ENCODE measurements at regions not wholly inside any gene's neighbourhood (a gene's known extent, or its start where the extent isn't known, plus 50 kb on each side); places are given as distances from the start of the nearest gene placed in this dataset.

DNA sequence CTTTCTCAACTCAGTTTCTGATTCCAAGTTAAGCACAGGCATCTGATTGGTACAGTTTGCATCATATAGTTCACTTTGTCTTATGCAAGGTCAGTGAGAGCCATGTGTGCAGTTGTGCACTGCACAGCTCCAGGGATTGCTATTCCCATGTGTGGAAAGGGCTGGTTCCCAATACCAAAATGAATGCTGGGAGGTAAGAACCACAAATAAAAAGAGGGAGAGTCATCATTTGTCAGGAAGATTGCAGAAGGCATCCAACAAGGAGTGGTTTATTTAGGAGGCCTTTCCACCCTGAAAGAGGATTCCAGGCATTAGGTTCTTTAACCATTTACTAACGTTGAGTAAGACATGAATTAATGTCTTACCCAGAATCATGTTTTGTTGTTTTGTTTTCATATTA, 141.2 kb upstream of the ST6GAL2 start:
- no peak for DNase-seq

DNA sequence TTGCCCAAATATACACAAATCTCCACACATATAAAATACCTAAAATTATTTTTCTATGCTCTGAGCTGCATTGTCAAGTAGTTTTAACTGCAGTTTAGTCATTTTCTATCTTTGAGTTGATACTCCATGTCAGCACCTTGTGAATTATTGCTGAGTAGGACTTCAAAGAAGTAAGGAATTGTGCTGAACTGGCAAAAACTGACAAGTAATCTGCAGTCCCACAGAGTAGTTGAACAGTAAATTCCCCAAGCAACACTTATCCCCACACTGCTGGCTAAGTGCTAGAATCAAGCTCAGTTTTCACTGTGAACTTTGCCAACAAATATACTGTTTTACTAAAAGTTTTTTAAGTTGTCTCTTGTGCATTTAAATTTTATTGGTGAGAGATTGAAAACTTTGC, 141.8 kb upstream of the ST6GAL2 start:
- no peak for DNase-seq

DNA sequence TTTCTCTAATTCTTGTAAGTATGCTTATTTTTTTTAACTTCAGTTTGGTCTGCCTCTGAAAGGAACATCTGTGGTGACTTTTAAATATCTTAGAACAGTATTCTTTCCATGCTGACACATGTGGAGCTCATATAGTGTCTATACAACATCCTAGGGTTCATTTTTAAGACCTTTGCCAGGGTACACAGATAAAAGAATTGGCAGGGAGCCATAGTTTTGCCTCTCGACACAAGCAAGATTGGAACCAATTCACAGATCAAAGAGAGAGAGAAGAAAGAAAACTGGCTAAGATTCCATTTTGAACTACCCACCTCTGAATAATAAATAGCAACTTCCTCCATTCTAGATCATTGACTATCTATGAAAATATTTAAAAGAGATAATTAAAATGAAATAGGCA, 142.7 kb upstream of the ST6GAL2 start:
- no peak for DNase-seq

DNA sequence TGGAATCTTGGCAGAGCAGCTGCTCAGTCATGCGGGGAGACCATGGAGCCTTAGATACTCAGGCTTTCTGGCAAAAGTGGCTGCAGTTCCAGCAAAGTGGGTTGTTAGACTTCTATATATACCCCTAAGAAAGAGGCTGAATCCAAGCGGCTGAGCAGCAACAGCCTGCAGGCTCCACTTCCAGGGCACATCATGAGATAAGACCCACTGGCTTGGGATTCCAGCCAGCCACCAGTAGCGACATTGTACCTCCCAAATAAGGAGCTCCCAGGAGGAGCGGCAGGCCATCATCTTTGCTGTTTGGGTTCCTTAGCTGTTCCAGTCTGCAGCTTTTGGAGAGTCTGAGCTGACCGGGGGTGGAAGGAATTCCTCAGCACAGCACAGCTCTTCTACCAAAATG, 150.3 kb upstream of the ST6GAL2 start:
- DNase-seq = no peak

DNA sequence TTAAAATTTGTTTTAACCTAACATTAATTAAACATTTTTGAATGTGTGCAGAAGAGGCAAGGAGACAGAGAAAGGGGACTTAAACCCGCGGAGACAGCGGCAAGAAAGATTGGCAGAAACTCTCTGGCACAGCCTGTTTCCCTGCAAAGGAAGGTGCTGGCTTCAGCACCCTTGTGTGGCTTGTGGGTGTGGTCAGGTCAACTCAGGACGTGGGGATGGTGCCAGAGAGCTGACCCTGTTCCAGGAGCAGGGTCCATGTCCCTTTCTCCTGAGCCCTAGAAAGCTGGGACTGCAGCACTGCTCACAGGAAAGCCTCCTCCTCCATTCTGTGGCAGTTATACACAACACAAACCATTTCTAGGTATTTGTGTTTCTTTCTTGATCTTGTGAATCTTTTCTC, 176.2 kb upstream of the ST6GAL2 start:
- no peak for DNase-seq

DNA sequence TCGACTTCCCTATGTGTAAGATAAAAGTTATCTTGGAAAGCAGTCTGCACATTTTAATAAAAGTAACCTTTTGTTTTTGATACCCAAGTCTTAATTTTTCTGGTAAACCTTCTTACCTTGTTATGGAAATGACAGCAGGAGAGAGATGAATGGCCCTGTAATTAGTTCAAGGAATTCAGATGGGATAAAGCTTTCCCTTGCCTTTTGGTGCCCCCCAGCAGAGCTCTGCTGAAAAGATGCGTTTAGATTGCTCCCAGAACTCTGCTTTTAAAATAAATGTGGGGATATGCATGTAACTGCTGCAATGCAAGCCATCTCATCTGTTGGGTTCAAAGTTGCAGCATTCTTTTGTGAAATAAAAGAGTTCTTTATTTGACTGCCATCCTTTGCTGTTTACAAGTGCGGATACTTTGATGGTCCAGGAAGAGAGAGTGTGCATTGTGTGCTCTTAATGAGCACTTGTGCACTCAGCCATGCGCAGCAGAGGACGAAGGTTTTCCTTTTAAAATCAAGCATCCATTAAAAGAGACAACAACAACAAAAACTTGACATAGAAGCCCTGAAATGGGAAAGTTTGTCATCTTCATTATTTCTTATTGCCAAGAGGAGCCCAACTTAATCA, 176.7 kb upstream of the ST6GAL2 start:
- peak; percentile 33 for DNase-seq

DNA sequence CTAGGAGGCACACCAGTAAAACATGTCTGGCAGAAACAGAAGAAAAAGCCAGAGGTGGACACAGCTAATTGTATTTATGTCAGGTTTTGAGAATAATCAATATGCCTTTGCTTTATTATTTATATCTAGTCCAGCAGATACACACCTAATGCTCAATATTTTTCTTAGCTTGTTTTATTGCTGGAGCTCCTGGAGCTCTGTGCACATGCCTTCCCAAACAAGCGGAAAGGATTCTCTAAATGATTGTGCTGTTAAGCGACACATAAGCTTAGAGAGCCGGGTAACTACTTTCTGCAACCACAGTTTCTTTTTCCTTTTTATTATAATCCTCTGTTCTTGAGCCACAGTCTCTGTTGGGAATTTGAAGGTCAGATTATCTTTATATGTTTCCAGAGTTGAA, 177.3 kb upstream of the ST6GAL2 start:
- no peak for DNase-seq

DNA sequence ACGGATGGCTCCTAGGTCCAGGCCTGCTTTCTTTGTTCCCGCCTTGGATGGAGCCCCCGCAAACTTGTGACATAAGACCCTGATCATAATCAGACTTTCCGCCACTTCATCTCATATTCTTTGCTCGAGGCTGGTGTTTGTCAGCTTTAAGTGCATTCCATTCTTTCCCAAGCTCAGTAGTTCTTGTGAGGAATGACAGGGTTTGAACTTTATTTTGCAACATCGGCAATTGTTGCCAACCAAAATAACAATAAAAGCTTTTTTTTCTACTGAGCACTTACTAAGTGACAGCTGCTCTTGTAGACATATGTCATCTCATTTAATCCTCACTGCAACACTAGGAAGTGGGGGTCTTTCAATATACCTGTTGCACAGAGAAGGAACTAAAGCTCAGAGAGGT, 178.8 kb upstream of the ST6GAL2 start:
- no peak for DNase-seq

DNA sequence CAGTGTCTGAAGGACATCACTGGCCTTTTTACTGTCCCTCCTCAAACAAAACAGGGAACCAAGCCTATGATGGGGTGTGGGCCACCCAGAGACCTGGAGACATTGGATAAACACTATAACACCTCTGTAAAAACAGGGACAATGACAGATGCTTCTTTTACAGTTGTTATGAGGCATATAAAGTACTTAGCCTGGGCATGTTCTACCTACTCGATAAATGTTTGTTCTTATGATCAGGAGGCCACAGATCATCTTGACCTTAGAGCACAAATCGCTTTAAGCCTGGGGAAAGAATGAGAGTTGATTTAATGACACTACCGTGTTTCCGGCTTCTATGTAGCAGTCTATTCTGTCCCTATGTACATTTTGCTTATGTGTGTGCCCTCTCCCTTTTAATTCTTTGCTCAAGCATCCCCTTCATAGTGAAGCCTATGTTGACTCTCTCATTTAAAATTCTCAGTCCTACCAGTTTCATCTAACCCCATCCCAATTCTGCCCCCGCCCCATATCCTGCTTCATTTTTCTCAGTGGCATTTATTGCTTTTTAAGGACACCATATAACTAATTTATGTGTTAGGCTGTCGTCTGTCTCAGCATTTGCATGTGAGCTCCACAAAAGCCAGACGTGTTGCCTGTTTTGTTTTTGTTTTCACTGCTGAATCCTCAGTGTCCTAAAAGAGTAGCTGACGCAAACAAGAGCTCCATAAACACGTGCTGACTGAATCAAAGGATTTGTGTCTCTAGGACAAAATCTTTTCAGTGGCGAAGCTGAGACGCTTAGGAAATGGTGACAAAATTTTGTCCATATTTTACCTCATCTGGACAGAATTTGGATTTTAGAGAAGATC, 182.3 kb upstream of the ST6GAL2 start:
- DNase-seq = peak; percentile 100

DNA sequence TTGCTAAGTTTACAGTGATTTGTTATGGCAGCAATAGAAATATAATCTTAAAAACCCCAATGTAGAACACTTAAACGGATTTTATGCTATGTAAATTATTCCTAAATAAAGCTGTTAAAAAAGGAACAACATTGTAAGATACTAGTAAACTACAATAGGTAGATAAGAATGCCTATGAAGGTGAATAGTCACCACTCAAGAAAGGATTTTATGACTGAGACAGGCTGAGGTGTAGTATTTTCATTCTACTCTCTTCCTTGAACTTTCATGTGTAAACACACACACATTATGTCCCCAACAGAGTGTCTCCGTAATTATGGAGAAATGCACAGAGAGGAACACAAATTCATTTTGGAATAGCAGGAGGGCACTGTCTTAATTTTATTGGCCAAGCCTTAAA, 183.9 kb upstream of the ST6GAL2 start:
- no peak for DNase-seq

DNA sequence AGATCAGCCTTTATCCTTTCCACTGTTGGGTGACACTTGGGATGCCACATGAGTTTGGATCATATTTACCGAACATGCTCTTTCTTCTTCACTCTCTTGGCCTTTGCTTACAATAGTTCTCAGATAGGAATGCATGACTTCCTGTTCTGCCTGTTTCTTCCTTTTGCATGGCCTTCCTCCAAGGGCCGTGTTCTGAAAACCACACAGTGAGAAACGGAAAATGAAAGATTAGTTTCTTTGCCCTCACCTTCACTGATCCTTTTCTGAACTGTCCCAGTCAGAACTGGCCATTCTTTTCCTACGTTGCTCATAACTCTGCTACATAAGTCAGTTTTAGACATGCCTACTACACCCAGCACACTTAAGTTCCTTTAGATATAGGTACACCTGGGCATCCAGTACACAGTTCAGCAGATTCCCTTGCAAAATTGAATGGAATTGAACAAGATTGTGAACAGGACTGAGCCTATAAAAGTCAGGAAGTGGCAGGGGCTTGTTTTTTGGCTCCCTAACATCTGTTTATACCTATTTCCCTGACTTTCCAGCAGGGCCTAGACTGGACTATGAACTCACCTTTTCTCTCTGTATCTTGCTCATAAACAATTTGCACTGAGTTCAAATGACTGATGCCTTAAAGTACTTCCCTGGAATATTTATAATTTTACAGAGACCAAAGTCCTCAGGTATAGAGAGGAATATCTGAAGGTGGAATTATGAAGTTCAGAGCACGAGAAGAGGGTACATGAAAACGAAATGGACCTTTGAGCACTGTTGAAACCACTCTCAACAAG, 186.4 kb upstream of the ST6GAL2 start:
- DNase-seq = no peak

DNA sequence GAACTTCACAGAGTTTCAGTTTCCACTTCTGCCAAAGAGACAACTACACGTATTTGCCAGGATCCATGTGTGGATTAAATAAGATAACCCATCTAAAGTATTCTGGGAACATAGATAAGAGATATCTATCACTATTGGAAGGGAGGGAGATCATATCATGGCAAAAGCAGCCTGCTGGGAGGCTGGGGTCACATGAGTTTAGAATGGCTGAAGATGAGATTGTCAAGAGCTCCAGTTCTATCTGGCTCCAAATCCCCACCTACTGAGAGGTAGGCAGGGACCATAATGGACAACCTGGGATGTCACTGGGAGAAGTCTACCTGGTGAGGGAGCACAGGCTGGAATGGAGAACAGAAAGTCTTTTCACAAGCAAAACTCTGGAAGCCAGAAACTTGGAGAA, 192.6 kb upstream of the ST6GAL2 start:
- DNase-seq = no peak

DNA sequence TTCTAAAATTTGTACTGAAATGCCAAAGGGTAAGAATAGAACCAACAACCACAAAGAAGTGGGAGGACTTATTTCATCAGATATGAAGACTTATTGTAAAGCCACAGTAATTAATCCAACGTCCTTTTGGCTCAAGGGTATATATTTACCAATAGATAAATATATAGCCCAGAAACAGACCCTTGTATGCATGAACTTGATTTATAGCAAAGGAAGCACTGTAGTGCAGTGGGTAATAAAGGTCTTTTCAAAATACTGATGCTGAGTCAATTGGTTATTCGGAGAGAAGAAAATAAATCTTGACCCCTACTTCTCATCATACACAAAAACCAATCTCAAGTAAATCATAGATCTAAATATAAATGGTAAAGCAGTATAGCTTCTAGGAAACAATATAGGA, 200.5 kb upstream of the ST6GAL2 start:
- no peak for DNase-seq

DNA sequence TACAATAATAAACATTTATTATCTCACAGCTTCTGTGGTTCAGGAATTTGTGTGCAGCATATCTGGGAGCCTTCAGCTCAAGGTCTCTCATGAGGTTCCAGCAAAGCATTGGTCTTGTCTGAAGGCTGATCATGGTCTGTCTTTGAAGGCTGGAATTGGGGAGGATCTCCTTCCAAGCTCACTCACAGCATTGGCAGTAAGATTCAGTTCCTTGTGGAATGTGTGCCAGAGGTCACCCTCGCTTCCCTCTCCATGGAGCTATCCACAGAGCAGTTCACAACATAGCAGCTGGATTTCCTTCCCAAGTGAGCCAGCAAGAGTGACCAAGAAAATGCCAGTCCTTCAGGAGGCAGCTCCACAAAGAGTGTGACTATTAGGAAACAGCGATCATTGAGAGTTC, 202.2 kb upstream of the ST6GAL2 start:
- DNase-seq = no peak

DNA sequence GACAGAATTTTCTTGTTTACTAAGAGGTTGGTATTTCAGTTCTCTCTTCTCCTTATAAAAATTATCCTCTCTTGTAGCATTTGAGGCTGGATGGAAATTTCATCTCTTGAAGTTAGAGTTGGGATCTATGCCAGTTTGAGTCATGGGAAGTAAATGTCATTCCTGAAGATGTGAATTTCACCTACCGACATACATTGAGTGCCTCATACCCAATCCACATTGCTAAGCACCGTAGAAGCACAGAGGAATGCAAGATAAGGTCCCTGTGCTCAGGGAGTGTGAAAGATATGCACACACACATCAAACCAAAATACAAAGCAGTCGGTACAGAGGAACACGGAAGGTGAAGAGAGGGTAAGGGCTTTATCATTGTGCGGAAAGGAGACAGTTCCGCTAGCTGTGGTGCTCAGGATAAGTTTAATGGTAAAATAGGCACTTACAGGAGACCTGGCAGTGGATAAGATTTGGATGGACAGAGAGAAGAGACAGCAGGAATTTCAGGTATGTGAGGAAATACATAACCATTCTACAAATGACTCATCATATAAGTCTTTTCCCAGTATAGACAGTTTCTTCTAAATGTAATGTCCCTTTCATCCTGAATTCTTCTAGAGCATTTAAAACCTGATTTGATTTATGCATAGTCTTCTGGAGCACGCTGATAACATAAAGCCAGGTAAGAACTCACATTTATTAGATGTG, 205.3 kb upstream of the ST6GAL2 start:
- DNase-seq = no peak

DNA sequence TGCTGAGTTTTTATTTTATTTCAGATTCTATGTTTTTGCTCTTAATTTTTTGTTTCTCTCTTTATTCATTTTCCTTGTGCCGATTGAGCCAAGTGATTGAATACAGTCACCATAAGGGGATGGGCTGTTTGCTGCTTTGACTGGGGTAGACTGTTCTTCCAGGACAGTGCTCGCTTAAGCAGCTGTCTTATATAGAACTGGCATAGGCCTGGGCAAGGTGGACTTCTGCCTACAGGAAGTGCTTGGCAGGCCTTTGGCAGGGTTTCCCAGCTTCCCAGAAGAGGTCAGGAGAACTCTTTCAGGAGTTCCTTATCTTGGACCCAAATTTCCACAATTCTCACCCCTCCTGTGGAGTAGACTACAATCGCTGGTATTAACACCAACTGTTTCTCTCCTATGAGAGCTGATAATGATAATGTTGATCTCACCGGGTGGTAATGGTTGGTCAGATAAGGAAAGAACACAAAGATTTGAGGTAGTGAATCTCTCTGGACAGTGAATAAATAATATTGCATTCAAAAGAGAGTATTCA, 207.5 kb upstream of the ST6GAL2 start:
- DNase-seq = no peak

DNA sequence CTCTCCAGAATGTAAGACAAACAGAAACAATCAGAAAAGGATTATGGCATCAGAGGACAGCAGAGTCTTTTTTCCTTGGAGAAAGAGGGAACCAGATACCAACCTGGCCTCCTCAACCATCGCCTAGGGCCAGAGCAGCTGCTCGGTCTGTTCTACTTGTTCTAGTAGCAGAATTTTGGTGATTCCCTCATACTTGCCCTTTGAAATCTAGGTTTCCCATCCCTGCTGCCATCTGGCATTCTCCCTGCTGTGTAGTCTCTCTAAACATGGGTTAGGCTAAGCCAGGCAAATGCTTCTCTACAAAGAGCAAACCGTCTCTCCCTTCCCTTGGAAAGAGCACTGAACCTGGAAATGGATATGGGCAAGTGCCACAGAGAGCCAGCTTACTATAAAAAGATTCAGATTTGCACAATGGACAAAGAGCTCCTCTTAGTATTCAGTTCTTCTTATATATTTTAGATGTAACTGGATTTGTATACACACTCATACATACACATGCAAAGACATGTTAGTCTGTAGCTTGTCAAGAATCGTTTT, 208.6 kb upstream of the ST6GAL2 start:
- DNase-seq = no peak

DNA sequence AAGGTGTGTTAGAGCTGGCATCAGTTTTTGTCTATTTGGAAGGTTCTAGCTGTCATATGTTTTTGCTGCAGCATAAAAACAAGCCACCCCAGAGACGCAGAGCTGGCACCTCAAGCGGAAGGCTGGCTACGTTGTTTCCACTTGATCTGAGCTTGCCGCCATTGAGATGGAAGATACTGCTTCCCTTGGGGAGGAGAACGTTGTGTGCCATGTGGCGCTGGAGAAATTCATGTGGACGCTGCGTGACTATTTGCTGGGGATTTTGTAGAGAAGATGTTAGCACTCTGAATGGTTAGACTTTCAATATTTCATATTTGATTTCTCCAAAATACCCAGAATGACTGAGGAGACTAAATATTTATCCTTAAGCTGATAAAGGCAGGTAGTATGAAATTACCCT, 216.2 kb upstream of the ST6GAL2 start:
- DNase-seq = no peak

DNA sequence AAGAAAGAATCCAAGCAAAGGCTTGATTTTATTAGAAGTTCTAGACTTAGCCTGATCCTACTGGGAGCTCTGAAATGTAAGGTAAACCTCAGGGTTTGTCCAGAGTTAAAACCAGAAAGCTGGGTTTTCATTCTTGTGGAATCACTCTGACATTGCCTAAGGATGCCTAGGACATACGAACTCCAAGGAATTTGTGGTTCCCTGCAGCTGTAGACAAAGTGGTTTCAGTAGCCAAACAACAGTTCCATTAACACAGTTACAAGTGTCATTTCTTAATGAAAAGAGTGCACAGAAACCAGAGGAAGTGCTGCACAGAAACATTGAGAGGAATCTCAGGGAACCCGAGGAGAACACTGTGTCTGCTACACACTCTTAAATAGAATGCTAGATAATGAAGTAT, 221.4 kb upstream of the ST6GAL2 start:
- DNase-seq = no peak

DNA sequence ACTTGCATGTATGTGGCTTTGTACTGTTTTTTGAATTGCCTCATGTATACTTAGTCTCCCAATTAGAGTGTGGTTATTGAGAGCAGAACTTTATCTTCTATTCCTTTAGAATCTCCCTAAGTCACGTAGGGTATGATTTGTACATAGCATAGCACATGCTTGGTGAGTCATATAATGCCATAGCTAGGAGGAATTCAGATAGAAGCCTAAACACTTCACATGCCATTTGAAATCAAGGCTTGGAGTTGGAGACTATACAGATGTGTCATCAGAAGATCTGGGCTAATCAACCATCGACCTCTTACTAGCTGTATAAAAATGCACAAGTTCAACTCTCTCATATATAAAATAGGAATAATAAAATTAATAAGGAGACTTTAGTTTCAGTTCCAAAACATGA, 222.6 kb upstream of the ST6GAL2 start:
- no peak for DNase-seq

DNA sequence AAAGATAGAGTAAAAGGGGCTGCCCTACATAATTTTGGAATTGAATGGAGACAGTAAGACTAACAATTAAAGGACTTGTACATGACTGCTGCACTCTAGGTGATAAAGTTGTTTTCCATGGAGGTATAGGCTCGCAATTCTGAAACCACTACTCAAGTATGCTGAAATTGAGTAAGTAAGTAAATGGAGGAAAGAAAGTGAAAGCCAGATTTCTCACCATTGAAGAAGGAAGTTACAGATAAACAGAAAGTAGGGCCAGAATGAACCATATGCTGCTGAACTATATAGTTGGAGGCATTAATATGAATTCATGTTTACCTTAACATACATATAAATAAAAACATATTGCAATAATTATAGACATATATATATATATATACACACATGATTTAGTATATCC, 225.7 kb upstream of the ST6GAL2 start:
- DNase-seq = no peak

DNA sequence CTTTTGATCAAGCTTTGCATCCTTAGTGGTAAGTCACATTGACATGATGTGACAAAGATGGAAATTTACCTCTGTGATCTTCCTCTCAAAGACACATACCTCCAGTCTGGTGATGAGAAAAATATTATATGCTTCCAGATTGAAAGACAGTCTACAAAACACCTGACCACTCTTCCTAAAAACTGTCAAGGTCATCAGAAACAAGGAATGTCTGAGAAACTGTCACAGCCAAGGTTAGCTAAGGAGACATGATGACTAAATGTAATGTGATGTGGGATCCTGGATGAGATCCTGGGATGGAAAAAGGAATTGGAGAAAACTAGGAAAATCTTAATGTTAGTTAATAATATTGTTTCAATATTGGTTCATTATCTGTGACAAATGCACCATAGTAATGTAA, 226.6 kb upstream of the ST6GAL2 start:
- no peak for DNase-seq

DNA sequence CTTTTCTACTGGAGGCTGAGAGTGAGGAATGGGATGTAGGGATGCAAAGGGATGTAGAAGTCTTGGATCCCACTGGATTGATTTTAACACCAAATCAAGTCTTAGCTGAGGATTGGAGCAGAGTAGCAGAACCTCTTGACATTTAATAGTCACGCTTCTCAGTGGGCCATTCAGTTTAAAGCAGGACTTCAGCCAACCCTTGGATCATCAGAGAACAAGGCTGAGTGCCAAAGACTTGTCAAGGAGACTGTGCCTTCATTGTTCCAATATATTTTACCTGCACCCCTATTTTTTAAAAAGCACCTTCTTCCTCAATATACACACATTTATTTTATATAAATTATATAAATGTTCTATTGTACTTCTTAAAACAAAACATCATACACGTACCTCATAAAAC, 242.4 kb upstream of the ST6GAL2 start:
- no peak for DNase-seq
